ENCODE measurements at regions not wholly inside any gene's neighbourhood (a gene's known extent, or its start where the extent isn't known, plus 50 kb on each side); places are given as distances from the start of the nearest gene placed in this dataset.
A peak's percentile ranks its signal among the peaks of the same experiment; 100 is the strongest.

DNA sequence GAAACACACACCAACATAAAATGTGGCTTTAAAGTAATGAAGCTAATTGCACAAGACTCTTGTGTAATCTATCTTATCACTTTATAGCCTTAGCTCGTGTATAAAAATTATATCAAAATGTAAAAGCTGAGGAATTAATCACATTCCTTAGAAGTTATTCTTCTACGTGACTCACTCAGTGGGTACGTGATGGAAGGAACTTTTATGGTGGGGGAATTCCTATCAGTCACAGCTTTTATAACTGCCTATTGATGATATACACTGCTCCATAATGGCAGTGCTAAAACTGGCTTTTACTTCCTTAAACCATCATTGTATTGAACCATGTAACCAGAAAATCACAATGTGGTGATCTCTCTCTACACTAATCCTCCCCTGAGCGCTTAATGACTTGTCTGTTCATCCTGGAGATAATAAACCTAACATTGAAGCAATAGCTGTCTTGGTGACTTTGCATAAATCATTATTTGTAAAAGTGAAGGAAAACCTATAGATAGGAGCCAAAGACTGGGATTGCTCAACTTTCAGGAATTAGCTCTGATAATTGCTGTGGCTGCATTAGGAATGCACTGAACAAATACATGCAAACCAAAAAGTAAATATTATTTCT lies 276.7 kb downstream of the GBA3 start:
- DNase-seq (ENCODE audit: low read depth, low spot score) = no peak

DNA sequence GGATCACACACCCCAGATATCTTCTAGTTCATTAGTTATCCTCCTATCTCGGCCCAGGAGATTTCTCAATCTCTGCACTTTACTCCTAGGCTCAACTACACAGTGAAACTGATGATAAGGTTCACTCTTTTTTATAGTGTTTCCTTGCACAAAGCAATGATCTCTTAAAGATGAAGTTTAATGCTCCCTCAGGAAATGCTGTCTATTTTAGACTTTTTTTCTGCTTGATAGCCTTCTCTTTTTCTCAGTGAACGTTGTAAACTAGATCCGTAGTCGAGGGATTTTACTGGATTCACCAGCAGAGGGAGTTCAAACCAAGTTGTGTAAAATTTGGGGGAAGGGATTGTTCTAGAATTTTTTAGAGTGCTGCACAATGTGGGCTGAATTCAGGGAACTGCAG lies 269.6 kb downstream of the GBA3 start:
- peak; percentile 9 for DNase-seq (ENCODE audit: low read depth, low spot score)

DNA sequence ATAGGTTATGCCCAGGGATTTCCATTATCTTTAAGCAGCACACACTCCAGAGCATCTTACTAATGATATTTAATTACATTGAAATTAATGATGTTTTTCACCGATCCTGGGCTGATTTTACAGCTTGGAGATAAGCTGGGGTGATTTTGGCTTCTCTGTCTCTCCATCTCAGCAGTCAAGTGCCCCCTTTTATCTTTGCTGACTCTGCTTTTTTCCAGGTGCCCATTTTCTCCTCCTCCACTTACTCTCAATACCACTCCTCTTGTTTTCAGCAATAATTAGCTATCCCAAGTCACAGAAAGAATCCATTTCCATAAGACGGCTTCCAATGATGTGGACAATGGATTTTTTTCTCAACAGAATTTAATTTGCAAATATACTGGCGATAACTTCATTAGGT lies 266.7 kb downstream of the GBA3 start:
- DNase-seq (ENCODE audit: low read depth, low spot score) = no peak

DNA sequence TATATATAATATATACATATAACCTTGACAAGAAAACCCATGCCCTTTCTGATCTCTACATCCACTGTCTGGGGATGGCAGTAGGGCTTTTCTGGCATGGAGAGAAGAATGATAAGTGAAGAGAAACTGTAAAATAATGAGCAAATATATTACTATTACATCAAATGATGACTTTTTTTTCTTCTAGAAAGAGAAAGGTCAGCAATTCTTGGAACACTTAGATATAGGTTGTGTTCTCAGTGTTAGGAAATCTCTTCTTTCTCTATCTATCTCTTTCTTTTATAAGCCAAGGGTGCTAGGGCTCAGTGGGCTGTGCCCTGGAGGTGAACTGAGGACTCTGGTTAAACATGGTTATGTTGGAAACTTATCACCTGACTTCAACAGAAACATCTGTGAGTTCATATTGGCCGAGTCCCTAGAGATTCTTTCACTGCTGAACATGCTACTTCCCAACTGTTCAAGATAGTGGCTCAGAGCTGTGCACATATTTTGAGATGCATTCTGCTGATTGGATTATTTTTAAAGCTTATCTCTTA lies 265.1 kb downstream of the GBA3 start:
- DNase-seq (ENCODE audit: low read depth, low spot score) = no peak

DNA sequence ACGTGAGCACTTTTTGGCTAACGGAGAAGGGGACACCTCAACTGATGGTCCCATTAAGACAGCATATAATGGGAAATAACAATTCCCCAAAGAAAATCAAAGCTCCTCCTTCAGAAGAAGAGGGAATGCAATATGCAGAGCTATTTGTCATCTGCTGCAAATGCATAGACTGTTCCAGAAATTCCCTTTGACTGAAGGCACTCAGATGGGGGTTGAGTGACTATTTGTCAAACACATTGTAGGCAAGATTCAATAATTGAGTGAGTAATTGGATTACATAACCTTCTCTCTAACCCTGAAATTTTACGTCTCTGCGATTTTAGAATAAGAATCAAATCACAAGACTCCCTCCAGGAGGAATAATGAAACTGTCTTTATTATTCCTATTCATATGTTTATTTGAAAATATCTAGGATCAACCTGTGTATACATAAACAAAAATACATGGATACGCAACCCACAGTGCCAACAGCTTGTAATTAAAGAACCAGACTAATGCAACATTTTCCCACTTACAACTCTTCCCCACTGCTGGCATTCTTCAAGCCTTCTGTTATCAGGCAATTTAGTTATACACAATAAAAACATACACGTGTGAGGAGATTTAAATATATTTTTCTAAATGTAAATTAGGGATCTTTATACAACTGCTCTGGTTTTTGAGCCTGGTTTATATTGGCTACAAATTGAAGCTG lies 256.6 kb downstream of the GBA3 start:
- DNase-seq (ENCODE audit: low read depth, low spot score) = no peak

DNA sequence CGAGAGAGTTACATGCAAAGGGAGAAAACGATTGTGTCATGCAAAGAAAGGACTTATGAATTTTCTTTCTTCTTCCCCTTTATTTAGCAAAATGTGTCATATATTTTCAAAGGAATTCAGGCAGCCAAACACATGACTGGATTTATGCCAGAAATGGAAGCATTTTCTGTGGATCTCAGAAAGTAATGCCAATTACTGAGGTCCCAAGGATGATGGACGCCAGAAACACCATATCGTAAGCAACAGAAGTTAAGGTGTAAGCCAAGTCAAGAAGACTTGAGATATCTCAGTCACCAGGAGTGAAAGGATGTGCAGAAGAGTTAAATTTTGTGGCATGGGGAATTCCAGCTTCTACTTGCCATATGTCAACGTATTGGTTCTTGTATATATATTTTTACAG lies 255.1 kb downstream of the GBA3 start:
- no peak for DNase-seq (ENCODE audit: low read depth, low spot score)

DNA sequence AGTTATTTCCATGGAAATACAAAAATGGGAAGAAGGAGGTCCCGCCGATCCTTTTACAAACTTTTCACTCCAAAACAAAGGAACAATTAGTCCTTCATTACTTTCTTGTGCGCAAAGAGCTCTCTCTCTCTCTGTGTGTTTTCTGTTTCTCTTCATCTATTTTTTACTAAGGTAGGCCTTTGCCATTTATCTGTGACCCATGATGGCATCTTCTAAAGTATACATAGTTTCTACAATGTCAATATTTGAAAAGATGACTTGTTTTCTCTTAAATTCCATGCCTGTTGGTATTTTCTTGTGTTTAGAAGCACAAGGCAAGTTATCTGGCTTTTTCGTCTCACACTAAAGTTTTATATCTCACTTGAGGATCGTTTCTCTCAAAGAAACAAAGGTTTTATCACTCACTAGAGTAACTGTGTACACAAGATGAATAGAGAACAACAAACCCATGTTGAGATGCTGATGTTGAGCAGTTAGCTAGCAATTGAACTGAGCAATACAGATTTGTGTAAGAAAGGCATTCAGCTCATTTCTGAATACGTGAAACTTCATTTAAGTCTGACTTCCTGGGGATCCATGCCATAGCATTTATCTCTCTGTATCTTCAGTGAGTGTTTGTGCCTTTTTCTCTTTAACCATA lies 250.3 kb downstream of the GBA3 start:
- no peak for DNase-seq (ENCODE audit: low read depth, low spot score)

DNA sequence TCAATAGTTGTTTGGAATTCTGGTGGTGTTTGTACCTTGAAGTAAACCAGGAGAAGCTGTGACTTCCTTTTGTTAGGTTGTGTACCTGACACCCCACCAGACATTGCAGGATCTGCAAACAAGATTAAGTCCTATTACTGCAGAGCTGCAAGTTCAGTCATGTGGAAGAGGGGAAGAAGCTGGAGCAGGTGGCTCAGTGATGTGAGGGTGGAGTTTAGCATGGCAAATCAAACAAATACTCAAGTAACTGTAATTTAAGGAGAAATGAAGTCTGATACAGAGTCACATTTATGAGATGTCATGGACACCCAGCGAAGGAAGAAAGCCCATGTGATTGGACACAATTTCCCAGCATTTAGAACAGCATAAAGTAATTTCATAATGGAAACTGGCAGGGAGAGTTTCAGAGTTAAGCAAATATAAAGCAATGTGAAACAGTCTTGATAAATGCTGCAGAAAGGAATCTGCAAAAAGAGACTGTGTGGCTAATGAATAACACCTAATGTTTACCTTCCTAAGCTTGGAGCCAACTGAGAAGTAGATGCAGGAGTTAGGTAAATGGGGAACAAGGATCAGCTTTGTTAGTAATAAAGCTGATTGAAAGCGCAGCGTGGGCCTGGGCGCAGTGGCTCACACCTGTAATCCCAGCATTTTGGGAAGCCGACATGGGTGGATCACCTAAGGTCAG lies 249.1 kb downstream of the GBA3 start:
- no peak for DNase-seq (ENCODE audit: low read depth, low spot score)

DNA sequence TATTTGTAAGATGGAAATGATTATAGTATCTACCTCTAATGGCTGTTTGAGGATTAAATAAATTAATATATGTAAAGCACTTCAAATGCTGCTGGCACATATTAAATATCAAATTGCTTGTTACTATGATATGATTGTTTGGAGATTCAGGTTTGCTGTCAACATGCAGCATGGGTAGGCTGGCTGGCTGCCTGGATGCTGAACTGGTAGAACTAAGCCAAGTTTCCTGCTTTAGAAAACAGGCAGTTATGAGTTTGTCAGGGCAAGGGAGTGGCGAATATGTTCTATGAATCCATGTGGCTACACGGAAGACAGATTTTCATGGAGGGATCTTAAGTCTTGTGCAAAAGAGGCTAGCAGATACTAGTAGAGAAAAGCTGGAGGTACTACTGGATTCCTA lies 239.6 kb downstream of the GBA3 start:
- no peak for DNase-seq (ENCODE audit: low read depth, low spot score)

DNA sequence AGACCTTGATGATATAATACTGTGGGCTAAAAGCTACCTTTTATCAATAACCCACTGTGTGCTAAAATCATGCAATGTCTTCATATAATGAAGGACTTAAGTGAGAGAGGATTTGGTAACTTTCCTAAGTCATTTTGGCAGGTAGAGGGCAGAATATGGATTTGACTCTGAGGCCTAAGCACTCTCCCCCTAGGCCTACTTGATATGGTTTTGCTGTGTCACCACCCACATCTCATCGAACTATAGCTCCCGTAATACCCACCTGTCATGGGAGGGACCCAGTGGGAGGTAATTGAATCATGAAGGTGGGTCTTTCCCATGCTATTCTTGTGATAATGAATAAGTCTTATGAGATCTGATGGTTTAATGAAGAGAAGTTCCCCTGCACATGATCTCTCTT lies 229.7 kb downstream of the GBA3 start:
- DNase-seq (ENCODE audit: low read depth, low spot score) = no peak

DNA sequence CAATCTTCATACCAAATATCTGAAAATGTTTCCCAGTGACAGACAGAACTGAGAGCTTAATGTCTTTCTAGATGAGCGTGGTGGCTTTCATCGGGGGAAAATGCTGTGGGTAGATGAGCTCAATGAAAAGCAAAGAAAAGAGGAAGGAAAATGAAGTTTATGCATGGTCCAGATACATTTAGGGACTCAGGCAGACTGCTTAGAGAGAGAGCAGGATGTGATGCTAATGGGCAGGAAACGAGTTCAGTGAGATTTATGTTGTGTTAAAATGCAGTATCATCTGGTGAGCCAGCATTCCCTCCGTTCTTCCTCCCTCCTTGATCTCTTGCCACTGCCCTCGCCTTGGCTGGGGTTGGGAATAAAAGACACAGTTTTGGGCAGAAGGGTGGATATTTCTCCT lies 229.2 kb downstream of the GBA3 start:
- DNase-seq (ENCODE audit: low read depth, low spot score) = no peak

DNA sequence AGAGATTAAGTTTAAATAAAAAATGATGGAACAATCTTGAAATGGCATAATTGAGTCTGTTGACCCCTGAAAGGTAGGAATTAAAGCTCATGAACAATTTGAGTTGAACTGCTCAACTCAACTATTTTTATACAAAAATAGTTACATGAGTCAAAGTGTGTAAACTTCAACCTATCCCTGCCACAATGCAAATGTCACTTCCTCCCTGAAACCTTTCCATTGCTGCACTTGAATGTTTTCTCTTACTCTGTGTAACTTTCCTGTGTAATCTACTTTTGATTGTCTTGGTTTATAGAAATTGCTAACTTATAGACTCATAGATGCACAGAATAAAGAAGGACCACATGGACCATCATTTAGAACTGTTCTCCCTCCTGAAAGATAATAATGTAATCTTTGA lies 218.5 kb downstream of the GBA3 start:
- DNase-seq (ENCODE audit: low read depth, low spot score) = no peak

DNA sequence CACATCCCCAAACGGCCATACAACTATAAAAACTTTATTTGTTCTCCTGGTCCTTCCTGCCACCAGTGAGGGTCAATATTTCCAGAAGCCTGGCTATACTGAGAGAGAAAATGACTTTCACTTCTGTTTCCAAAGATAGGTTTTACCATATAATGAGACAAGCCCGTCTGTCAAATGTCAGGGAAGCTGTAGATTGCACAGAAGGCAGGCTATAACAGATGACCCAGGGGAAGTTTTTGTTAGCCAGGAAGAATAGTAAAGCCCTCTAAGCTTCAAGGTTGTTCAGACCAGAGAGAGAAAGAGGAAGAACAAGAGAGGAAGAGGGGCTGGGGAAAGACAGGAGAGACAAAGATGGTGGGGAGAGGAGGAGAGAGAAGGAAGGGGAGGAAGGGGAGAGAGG lies 217.5 kb downstream of the GBA3 start:
- no peak for DNase-seq (ENCODE audit: low read depth, low spot score)

DNA sequence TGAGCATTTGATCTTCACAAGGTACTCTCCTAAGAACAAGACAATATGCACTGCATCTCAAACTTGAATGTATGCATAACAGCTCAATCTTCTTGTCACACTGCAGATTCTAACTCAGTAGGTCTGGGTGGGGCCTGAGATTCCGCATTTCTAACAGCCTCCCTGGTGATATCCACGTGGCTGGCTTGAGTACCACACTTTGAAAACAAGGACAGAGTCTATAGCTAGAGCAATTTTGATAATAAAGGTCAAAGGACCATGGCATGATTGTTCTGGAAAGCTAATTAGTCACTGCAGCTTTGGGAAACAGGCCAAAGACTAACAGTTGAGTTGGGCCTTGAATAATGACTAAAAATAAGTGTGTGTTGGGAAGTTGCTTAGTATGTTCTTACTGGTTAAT lies 213.3 kb downstream of the GBA3 start:
- no peak for DNase-seq (ENCODE audit: low read depth, low spot score)

DNA sequence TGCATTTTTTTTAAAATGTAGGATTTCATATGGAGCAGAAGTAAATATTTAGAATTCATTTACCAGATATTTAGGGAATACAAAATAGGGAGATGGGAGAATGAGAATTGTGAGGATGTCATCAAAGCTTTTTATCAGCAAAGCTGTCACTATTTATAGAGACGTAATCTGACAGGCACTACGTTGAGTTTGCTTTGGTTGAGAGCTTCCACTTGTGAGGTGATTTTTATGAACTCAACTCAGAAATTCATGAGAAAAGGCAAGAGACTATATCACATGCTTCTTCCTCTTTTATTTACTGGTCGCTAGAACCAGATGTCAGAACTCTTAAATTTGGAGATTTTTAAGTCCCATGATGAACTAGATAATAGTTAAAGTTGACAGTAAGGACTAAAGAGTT lies 211.2 kb downstream of the GBA3 start:
- DNase-seq (ENCODE audit: low read depth, low spot score) = no peak

DNA sequence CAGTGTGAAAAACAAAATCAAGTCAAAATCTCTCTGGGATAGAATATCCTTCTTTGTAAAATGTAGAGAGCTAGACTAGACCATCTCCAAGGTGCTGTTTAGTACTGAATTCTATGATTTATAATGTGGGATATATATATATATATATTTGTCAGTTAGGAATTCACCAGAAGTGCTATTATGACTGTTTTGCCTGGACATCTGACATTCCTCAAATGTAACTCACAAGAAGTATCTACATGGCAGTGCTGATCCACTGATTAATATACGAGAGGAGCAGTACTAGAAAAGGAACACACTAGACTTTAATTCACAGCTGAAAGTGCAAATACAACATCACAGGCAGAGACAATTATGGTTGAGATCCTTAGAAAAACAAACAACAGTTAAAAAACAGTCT lies 208.9 kb downstream of the GBA3 start:
- DNase-seq (ENCODE audit: low read depth, low spot score) = no peak

DNA sequence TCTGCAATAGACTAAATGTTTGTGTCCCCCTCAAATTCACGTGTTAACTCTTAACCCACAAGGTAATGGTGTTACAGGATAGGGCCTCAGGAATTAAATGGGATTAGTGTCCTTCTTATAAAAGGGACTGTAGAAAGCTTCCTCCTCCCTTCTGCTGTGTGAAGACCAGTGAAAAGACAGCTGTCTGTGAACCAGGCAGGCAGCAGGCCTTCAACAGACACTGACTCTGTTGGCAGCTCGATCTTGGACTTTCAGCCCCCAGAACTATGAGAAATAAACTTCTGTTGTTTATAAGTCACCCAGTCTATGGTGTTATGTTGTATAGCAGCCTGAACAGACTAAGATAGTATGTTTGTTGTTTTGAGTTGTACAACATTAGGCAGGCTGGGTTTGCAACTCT lies 208.1 kb downstream of the GBA3 start:
- DNase-seq (ENCODE audit: low read depth, low spot score) = no peak

DNA sequence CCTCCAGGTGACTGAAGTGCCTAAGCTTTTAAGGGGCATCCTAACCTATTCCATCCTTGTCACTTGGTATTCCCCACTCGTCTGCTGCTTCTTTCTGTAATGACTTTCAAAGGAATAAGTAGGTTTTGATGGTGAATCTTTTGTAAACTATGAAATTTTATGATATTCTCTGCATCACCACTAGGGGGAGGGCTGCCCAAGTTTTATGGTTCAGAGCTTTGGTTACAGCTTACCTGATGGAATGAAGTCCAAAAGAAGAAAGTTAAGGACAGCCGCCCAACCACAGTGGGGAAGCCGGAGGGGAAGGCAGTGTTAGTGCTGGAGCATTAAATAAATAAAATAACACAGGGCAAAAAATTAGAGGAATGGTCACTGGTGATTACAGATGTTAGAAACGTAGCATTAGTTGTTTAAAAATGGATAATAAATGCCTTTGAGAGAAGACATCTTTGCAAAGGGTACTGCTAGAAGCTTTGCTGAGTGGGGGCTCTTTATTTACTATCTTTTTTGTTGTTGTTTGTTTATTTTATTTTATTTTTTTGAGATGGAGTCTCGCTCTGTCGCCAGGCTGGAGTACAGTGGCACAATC lies 204.9 kb downstream of the GBA3 start:
- DNase-seq (ENCODE audit: low read depth, low spot score) = peak; percentile 7

DNA sequence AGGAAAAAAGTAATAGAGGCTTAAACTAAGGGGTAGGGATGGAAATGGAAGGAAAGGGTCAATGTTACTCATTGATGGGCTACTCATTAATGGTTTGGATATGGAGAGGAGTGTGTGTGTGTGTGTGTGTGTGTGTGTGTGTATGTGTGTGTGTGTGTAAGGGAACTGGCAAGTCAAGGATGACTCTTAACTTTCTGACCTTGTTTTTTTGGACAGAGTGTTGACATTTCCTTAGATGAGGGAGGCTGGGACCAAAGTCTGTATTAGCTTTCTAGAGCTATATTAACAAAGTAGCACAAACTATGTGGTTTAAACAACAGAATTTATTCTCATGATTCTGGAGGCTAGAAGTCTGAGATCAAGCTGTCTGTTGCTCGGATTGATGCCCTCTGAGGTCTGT lies 202.7 kb downstream of the GBA3 start:
- no peak for DNase-seq (ENCODE audit: low read depth, low spot score)

DNA sequence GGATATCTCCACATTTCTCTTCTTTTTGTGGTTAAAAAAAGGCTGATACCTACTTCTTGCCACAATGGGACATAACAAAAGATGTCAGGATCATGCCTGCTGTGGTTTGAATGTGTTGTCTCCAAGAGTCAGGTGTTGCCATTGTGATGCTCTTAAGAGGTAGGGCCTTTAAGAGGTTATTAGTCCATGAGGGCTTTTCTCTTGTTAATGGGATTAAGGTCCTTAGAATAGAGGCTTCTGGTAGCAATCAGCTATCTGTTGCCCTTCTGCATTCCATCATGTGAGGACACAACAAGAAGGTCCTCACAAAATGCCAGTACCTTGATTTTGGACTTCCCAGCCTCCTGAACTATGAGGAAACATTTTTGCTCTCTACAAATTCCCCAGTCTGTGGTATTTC lies 191.4 kb downstream of the GBA3 start:
- no peak for DNase-seq (ENCODE audit: low read depth, low spot score)

DNA sequence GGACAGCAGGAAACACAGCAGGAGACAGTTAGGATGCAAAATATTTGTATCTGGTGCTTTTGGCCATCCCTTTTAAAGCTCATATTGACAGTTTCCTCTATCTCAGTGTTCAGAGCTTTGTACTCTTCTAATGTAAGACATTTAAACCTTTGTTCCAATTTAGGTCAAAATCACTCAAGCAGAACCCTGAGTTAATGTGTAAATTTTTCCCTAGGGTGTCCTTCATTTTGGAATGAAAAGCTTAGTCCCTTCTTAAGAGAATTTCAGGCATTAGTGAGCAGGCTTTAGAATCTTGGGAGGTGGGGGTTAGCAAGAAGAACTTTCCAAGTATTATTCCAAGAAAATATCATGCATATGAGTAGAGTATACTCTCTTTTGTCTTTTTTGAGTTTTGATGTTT lies 188.7 kb downstream of the GBA3 start:
- no peak for DNase-seq (ENCODE audit: low read depth, low spot score)

DNA sequence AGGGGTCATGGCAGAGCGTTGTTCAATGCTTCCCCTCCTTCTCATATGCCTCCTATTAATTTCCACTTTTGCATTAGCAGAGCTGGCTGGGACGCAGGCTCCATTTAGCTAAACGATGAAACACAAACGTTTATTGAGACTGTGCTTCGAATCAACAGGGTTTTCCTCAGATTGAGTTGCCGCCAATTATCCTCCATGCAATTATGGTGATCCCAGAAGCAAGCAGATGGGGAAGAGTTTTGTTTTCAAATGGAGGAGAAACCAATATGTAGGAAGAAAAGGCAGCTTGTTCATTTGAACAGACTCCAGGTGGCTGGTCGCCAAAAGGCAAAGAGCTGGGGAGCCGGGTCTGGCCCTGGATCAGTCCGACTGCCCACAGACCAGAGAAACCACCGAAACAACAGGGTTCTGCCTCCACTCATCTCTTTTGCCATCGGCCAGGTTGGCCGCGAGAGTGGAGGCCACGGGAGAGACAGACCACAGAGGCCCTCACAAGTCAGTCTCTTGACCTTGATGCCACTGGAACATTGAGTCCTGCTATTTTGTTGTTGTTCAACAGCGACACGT lies 184.8 kb downstream of the GBA3 start:
- DNase-seq (ENCODE audit: low read depth, low spot score) = no peak

Data from ELF-1 (cell line).